Naive thymus-derived CD8-positive, alpha-beta T cell (primary cell): ENCODE measurements at regions not wholly inside any gene's neighbourhood (a gene's known extent, or its start where the extent isn't known, plus 50 kb on each side); places are given as distances from the start of the nearest gene placed in this dataset.

Source experiments
- ATAC-seq, 2 donors: fragments of 150-1000 bp; cut with Tn5 transposase in 1 of 2; sonication (Bioruptor Pico), chemical (Tn5 transposase) in 1 of 2; 1 replicate in 1 of 2; 2 replicates in 1 of 2; pipeline ENCODE4 v1.10.0; 2021; ENCODE audit warnings: mild to moderate bottlenecking in 2 of 2, moderate library complexity in 2 of 2
- POLR2A ChIA-PET: fragments of 350-600 bp; sonication (Branson Sonifier 250); formaldehyde crosslinking; loops from one replicate; lab custom pipeline; 2021; ENCODE audit warnings: antibody characterized with exemption; lab: Charles Lee
- DNase-seq, 10 donors: peaks; one replicate each; pipeline versions ENCODE4 v3.0.0 to v3.0.0-alpha.2; 2020 to 2022
- H3K27ac Mint-ChIP-seq, 10 donors: one replicate each; pipeline ENCODE4 v1.8.0; 2020 to 2022; ENCODE audit warnings: mild to moderate bottlenecking in 10 of 10, mixed read lengths in 10 of 10, moderate library complexity in 4 of 10, inconsistent platforms in 1 of 10
- H3K27me3 Mint-ChIP-seq, 5 donors: one replicate each; pipeline ENCODE4 v1.8.0; 2021 to 2022; ENCODE audit warnings: mixed read lengths in 5 of 5
- H3K36me3 Mint-ChIP-seq, 3 donors: one replicate each; pipeline ENCODE4 v1.8.0; 2020 to 2022; ENCODE audit warnings: mixed read lengths in 3 of 3, mild to moderate bottlenecking in 2 of 3, inconsistent platforms in 1 of 3
- H3K4me1 Mint-ChIP-seq, 4 donors: one replicate each; pipeline ENCODE4 v1.8.0; 2021 to 2022; ENCODE audit warnings: mixed read lengths in 4 of 4
- H3K4me3 Mint-ChIP-seq, 10 donors: one replicate each; pipeline ENCODE4 v1.8.0; 2020 to 2022; ENCODE audit warnings: mild to moderate bottlenecking in 10 of 10, mixed read lengths in 10 of 10, moderate library complexity in 6 of 10, inconsistent platforms in 1 of 10
- H3K9me3 Mint-ChIP-seq, 9 donors: one replicate each; pipeline ENCODE4 v1.8.0; 2020 to 2022; ENCODE audit warnings: mixed read lengths in 9 of 9, mild to moderate bottlenecking in 3 of 9, inconsistent platforms in 1 of 9, moderate library complexity in 1 of 9

DNA sequence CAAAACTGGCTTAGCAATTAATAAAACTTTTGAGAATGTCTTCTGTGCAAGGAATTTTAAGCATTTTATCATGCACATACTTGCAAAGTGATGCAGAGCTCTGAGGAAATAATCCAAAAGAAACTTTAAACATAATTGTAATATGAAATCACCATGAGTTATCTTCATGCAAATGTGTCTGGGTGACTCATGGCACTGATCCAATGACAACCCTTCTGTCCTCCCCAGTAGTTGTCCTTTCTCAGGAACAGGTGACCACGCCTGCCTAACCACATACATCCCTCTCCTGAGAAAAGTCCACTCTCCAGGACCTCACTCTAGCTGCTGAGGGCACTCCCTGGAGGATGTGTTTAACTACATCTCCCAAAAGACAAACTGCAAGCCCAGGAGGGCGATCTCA is 530.6 kb upstream of the IL12A start:
- Mint-ChIP-seq H3K4me3 (no peak overlapping the region), H3K4me1 (no peaks in the 10 kb centered on the region), H3K27ac (no peak overlapping the region), H3K27me3 (peaks cover 0 to 3% (median 1%) of the 10 kb centered on the region in 5 donors), H3K36me3 (no peaks in the 10 kb centered on the region), H3K9me3 (peaks cover 0 to 6% (median 0%) of the 10 kb centered on the region in 9 donors)
- DNase-seq (no peak), ATAC-seq (no peak)
- POLR2A ChIA-PET, result no interaction called here

DNA sequence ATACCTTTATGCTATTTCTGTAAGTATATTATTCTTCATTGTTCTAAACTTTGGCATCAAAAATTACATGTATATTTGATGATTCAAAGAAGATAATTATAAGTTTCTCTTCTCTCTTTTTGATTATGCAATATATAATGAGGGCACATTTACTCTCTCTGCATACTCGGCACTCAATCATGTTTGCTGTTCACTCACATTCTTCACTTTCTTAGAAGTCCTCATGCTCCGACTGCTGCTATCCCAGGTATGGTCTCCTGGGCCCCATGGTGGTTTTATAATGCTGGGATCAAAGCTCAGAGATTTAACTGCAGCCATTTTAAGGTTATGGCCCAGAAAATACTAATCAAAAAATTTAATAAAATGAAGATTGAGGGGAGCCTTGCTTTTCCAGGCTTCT is 529.7 kb upstream of the IL12A start:
- Mint-ChIP-seq H3K27me3 (peaks cover 0 to 3% (median 1%) of the 10 kb centered on the region in 5 donors), H3K4me3 (no peak overlapping the region)

DNA sequence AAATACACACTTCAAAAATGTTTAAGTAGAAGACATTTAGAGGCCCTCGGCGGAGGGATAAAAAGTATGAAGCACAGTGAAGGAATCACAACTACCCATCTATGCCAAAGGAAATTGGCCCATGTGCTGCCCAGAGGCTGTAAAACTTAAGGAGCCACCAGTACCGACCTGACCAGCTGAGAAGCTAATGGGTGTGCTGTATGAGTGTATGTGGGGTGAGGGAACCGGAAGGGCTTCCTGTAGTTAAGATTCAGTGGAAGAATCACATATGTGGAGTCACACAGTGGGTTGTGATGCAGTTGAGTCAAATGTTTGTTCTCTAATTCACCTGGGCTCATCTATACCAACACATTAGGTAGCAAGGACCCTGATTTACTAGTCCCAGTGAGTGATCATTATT is 516.0 kb upstream of the IL12A start:
- Mint-ChIP-seq H3K27ac (no peak overlapping the region), H3K4me3 (no peak overlapping the region), H3K27me3 (no peaks in the 10 kb centered on the region), H3K9me3 (peaks cover 0 to 12% (median 5%) of the 10 kb centered on the region in 9 donors), H3K36me3 (no peaks in the 10 kb centered on the region), H3K4me1 (no peaks in the 10 kb centered on the region)
- DNase-seq (no peak), ATAC-seq (no peak)
- POLR2A ChIA-PET, result no interaction called here

More for the DNA sequence above, 529.7 kb upstream of the IL12A start:
- H3K27ac Mint-ChIP-seq, result no peak overlapping the region
- POLR2A ChIA-PET, result no interaction called here
- DNase-seq (no peak), ATAC-seq (no peak)
- H3K9me3 Mint-ChIP-seq, result peaks cover 0 to 6% (median 0%) of the 10 kb centered on the region in 9 donors
- H3K4me1 Mint-ChIP-seq, result no peaks in the 10 kb centered on the region
- H3K36me3 Mint-ChIP-seq, result no peaks in the 10 kb centered on the region

DNA sequence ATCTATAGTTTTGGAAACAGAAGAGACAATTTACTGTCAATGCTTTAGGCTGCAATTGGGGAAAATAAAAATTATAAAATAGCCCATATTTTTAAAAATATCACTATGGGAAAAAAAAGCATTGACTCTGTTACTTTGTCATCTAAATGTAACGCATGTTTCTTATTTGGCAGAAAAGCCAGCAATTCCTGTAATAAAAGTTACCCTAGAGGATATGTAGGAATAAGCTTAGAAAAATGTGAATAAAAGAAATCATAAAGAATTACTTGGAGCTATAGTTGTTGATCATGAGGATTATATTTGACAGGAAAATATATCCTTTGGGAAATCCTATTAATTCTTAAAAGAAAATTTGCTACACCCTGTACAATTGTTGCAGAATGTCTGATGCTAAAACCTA is 515.4 kb upstream of the IL12A start:
- Mint-ChIP-seq H3K36me3 (no peaks in the 10 kb centered on the region), H3K4me1 (no peaks in the 10 kb centered on the region), H3K27ac (no peak overlapping the region), H3K27me3 (no peaks in the 10 kb centered on the region), H3K9me3 (peaks cover 0 to 12% (median 5%) of the 10 kb centered on the region in 9 donors), H3K4me3 (no peak overlapping the region)
- POLR2A ChIA-PET, result no interaction called here
- ATAC-seq (no peak), DNase-seq (no peak)

DNA sequence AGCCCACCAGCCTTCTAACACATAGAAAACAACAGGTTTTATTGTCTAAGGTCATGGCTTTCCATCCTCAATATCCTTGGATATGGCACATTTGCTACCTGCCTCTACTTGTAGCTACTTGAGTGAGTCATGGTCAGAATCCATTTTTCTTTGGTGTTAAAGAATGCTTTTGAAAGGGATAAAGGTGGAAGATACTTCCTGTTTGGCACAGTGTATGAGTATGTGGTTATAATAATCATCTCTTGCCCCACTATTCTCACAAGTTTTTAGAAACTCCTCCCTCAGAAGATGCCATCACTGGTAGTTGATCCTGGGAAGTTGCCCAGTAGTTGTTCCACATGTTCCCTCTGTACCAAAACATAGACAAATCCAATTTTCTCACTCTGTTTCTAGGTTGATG is 508.6 kb upstream of the IL12A start:
- ATAC-seq, result no peak
- H3K36me3 Mint-ChIP-seq, result no peaks in the 10 kb centered on the region
- POLR2A ChIA-PET, result no interaction called here
- H3K27ac Mint-ChIP-seq, result no peak overlapping the region
- DNase-seq, result no peak
- no peak overlapping the region for H3K4me3 Mint-ChIP-seq
- peaks cover 0 to 17% (median 11%) of the 10 kb centered on the region in 9 donors for H3K9me3 Mint-ChIP-seq
- peaks cover 0 to 9% (median 0%) of the 10 kb centered on the region in 5 donors for H3K27me3 Mint-ChIP-seq
- H3K4me1 Mint-ChIP-seq, result no peaks in the 10 kb centered on the region

DNA sequence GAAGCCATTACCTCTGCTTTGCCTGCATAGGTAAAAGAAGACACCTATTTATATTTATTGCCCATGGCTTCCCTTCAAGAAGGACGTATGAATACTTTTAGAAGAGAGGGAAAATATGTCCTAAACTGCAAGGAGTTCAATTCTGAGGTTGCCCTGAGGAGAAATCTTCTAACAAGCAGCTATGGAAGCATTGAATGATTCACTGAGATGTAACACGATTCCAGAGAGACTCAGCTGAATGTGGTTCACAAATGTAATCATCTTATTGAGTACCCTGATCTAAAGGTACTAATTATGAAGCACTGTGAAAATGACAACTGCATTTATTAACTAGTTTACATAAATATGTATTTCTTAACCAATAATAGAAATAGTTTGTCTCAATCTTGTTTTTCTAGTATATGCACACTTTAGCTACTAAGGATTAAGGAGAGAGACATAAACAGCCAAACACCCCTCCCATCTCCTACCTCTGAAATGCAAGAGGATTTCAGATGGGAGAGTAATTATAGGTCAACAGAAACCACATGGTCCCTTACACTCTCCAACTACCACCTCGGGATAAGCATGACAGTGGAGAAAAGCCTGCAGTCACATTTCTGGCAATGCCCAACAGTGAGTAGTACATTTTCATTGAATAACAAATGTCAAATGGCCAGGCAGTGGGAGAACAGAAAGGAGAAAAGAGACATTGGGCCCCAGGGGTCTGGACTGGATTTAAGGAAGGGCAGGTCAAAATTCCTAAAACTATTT is 506.2 kb upstream of the IL12A start:
- Mint-ChIP-seq H3K27me3 (peaks cover 0 to 9% (median 0%) of the 10 kb centered on the region in 5 donors), H3K27ac (no peak overlapping the region), H3K9me3 (peaks cover 0 to 16% (median 7%) of the 10 kb centered on the region in 9 donors), H3K36me3 (no peaks in the 10 kb centered on the region), H3K4me3 (no peak overlapping the region), H3K4me1 (no peaks in the 10 kb centered on the region)
- DNase-seq (no peak), ATAC-seq (no peak)
- POLR2A ChIA-PET, result no interaction called here

DNA sequence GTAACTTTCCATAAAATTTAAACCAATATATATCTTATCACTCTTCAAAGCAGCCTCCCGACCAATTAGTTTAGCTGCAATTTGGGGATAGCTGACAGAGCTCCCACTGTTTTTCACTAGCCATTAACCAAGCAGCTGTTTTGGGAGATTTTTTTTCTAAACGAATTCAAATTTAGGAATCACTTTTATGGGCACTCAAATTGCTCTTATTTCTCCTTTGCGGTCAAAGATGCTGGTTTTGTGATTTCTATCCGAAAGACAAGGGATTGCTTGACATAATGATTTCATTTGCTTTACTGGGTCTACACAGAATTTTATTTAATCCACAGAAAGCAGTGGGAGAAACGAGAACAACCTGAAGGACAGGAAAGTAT is 505.7 kb upstream of the IL12A start:
- no peaks in the 10 kb centered on the region for H3K36me3 Mint-ChIP-seq
- DNase-seq (no peak), ATAC-seq (no peak)
- H3K9me3 Mint-ChIP-seq, result peaks cover 0 to 16% (median 4%) of the 10 kb centered on the region in 9 donors
- H3K27ac Mint-ChIP-seq, result no peak overlapping the region
- H3K4me1 Mint-ChIP-seq, result no peaks in the 10 kb centered on the region
- POLR2A ChIA-PET, result no interaction called here
- H3K4me3 Mint-ChIP-seq, result no peak overlapping the region
- peaks cover 0 to 9% (median 0%) of the 10 kb centered on the region in 5 donors for H3K27me3 Mint-ChIP-seq

DNA sequence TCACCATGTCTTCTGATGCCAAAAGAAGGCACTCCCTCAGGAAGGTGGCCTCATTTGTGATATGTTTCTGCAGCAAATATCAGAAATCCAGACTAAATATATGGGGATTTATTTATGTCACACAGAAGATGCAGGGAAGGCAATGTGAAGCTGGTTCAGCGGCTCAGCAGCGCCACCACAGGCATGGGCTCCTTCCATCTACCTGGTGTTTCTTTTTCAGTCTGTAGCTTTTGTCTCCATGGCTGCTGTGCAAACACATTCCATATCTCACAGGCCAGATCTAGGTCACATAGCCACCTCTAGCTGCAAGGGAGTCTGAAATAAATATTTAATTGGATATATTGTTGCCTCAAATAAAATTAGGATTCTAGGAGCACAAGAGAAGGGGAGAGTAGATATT is 502.1 kb upstream of the IL12A start:
- ATAC-seq (no peak), DNase-seq (no peak)
- peaks cover 0 to 10% (median 6%) of the 10 kb centered on the region in 9 donors for H3K9me3 Mint-ChIP-seq
- POLR2A ChIA-PET, result no interaction called here
- H3K36me3 Mint-ChIP-seq, result peaks cover 0 to 4% (median 0%) of the 10 kb centered on the region in 3 donors
- no peak overlapping the region for H3K4me3 Mint-ChIP-seq
- peaks cover 0 to 2% (median 0%) of the 10 kb centered on the region in 4 donors for H3K4me1 Mint-ChIP-seq
- no peak overlapping the region for H3K27ac Mint-ChIP-seq
- peaks cover 0 to 4% (median 0%) of the 10 kb centered on the region in 5 donors for H3K27me3 Mint-ChIP-seq

DNA sequence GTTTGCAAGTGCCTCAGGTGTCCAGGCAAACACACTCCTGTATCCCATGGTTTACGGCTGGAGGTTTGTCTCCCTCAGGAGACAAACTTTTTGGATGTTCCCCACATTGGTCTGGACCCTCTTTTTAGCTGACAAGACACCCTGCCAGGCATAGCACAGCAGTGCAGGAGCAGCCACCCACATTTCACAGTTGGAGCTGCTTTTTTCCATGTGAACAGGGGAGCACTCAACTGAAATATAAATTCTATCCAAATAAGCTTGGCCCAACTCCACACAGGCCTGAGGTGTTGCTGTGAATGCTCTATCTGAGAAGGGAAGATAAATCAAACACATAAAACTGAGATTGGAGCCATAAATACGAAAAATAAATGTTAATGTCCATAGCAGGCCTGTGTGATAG is 501.3 kb upstream of the IL12A start:
- no peaks in the 10 kb centered on the region for H3K27me3 Mint-ChIP-seq
- H3K9me3 Mint-ChIP-seq, result peaks cover 0 to 12% (median 6%) of the 10 kb centered on the region in 9 donors
- peaks cover 0 to 4% (median 0%) of the 10 kb centered on the region in 3 donors for H3K36me3 Mint-ChIP-seq
- DNase-seq (no peak), ATAC-seq (no peak)
- POLR2A ChIA-PET, result no interaction called here
- no peak overlapping the region for H3K4me3 Mint-ChIP-seq
- peaks cover 0 to 2% (median 0%) of the 10 kb centered on the region in 4 donors for H3K4me1 Mint-ChIP-seq
- H3K27ac Mint-ChIP-seq, result no peak overlapping the region

DNA sequence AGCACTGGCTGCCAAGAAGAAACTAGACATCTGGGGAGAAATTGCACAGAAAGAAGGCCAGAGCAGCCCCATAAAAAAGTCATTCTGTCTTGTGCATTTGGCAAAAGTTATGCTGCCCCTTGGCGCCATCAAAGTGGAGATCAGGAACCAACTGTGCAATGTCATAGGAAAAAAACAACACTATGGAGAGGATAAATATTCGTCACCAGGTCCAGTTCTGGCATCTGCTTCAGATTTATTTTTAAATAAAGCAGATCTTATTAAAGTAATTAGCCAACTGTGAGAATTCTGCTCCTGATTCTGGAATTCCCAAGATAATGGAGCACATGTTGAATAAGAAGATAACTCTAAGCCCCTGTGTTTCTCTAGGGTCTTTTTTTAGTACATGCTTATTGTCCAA is 500.0 kb upstream of the IL12A start:
- H3K36me3 Mint-ChIP-seq, result peaks cover 0 to 4% (median 0%) of the 10 kb centered on the region in 3 donors
- H3K4me3 Mint-ChIP-seq, result no peak overlapping the region
- ATAC-seq, result no peak
- no peak overlapping the region for H3K27ac Mint-ChIP-seq
- no peak for DNase-seq
- POLR2A ChIA-PET, result no interaction called here
- peaks cover 0 to 14% (median 6%) of the 10 kb centered on the region in 9 donors for H3K9me3 Mint-ChIP-seq
- no peaks in the 10 kb centered on the region for H3K27me3 Mint-ChIP-seq
- H3K4me1 Mint-ChIP-seq, result peaks cover 0 to 2% (median 0%) of the 10 kb centered on the region in 4 donors

DNA sequence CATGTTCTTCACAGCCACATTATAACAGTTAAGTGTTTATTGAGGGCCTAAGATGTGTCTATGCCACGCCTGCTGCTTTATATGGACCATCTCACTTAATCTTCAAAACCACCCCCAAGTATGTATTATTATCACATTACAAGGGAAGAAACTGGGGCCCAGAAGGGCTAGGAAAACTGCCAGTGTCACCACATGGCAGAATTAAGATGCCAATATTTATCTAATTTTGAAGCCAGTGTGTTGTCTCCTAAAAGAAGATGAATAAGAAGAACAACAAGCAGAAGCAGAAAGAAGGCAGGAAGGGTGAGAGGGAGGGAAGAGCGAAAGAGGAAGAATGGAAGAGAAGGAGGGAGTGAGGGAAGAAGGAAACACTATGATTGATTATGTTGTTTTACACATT is 491.3 kb upstream of the IL12A start:
- Mint-ChIP-seq H3K27me3 (no peaks in the 10 kb centered on the region), H3K36me3 (no peaks in the 10 kb centered on the region), H3K4me1 (no peaks in the 10 kb centered on the region), H3K27ac (no peak overlapping the region), H3K4me3 (no peak overlapping the region), H3K9me3 (peaks cover 0 to 7% (median 2%) of the 10 kb centered on the region in 9 donors)
- POLR2A ChIA-PET, result no interaction called here
- ATAC-seq (no peak), DNase-seq (no peak)

DNA sequence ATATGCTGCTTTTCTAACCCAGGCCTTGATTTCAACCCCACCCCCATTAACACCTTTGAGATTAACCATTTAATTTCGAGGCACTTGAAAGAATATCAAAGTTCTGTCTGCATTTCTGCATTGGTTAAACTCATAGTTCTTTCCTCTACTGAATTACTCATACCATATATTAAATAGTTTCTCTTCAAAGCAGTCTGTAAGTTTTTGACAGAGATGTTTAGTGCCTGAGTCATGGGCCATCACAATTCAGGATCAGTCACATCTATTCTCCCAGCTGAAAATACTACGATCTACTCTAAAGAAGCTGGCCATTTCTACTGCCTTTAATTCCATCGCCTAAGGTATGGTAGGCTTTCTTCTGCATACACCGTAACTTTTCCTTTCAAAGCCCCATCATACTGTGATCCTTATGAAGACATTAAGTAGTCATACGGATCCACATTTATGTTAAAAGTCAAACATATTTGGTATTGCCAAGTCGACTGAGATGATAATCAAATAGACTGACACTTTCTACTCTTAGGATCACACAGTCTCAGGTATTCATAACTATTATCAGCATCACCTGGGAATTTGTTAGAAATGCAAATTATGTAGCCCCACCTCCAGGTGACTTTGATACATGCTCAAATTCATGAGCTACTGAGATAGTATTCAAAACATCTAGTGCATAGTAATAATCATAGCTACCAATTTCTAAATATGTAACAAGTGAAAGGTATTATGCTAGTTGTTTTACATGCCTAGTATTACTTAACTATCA is 489.4 kb upstream of the IL12A start:
- ATAC-seq, result no peak
- H3K9me3 Mint-ChIP-seq, result peaks cover 0 to 10% (median 2%) of the 10 kb centered on the region in 9 donors
- H3K27ac Mint-ChIP-seq, result no peak overlapping the region
- H3K27me3 Mint-ChIP-seq, result no peaks in the 10 kb centered on the region
- POLR2A ChIA-PET, result no interaction called here
- DNase-seq, result no peak
- H3K4me3 Mint-ChIP-seq, result no peak overlapping the region
- H3K36me3 Mint-ChIP-seq, result no peaks in the 10 kb centered on the region
- no peaks in the 10 kb centered on the region for H3K4me1 Mint-ChIP-seq

DNA sequence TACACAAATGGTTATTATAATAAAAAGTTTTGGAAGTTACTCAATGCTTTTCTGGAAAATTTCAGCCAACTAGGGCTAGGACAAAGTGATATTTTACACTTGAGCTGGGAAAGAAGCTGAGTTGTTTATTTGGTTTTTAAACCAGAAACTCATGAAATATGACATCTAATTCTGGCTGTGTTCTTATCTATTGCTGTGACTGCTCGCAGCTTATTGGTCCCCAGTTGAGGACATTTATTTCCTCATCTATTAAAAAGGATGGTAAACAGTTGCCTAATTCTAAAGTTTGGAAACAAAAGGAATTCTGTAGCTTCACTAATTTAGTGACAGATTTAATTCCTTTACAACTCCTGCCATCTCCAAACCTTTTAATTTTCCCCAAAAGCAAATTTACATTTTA is 487.6 kb upstream of the IL12A start:
- H3K27me3 Mint-ChIP-seq, result no peaks in the 10 kb centered on the region
- H3K4me1 Mint-ChIP-seq, result no peaks in the 10 kb centered on the region
- peaks cover 0 to 17% (median 6%) of the 10 kb centered on the region in 9 donors for H3K9me3 Mint-ChIP-seq
- H3K4me3 Mint-ChIP-seq, result no peak overlapping the region
- DNase-seq (no peak), ATAC-seq (no peak)
- POLR2A ChIA-PET, result no interaction called here
- no peak overlapping the region for H3K27ac Mint-ChIP-seq
- H3K36me3 Mint-ChIP-seq, result no peaks in the 10 kb centered on the region
